ENCODE measurements at regions not wholly inside any gene's neighbourhood (a gene's known extent, or its start where the extent isn't known, plus 50 kb on each side); places are given as distances from the start of the nearest gene placed in this dataset.

DNA sequence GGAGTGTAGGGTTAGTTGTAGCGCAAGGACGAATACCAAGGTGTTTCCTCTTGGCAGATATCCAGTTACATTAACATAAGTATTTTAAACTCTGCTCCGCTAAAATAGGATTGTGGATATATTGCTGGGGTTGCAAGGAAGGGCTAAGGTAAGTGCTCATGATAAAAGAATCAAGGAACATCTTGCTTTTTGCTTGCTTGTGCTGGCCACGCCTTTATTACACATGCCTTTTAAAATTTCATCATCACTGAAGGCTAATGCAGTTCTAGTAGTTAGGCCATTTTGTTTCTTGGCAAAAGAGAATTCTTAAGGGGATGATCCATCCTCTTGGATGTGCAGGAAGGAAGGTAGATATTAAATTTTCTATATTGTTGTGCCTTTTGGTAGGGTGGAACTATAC lies 415.6 kb upstream of the TPM1 start:
- TF ChIP-seq, protein P1, sequence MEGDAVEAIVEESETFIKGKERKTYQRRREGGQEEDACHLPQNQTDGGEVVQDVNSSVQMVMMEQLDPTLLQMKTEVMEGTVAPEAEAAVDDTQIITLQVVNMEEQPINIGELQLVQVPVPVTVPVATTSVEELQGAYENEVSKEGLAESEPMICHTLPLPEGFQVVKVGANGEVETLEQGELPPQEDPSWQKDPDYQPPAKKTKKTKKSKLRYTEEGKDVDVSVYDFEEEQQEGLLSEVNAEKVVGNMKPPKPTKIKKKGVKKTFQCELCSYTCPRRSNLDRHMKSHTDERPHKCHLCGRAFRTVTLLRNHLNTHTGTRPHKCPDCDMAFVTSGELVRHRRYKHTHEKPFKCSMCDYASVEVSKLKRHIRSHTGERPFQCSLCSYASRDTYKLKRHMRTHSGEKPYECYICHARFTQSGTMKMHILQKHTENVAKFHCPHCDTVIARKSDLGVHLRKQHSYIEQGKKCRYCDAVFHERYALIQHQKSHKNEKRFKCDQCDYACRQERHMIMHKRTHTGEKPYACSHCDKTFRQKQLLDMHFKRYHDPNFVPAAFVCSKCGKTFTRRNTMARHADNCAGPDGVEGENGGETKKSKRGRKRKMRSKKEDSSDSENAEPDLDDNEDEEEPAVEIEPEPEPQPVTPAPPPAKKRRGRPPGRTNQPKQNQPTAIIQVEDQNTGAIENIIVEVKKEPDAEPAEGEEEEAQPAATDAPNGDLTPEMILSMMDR (IDR thresholded peaks at IDR 0.05; ENCODE audit: insufficient read depth, low read length), result no peak
- TF ChIP-seq, protein P2, sequence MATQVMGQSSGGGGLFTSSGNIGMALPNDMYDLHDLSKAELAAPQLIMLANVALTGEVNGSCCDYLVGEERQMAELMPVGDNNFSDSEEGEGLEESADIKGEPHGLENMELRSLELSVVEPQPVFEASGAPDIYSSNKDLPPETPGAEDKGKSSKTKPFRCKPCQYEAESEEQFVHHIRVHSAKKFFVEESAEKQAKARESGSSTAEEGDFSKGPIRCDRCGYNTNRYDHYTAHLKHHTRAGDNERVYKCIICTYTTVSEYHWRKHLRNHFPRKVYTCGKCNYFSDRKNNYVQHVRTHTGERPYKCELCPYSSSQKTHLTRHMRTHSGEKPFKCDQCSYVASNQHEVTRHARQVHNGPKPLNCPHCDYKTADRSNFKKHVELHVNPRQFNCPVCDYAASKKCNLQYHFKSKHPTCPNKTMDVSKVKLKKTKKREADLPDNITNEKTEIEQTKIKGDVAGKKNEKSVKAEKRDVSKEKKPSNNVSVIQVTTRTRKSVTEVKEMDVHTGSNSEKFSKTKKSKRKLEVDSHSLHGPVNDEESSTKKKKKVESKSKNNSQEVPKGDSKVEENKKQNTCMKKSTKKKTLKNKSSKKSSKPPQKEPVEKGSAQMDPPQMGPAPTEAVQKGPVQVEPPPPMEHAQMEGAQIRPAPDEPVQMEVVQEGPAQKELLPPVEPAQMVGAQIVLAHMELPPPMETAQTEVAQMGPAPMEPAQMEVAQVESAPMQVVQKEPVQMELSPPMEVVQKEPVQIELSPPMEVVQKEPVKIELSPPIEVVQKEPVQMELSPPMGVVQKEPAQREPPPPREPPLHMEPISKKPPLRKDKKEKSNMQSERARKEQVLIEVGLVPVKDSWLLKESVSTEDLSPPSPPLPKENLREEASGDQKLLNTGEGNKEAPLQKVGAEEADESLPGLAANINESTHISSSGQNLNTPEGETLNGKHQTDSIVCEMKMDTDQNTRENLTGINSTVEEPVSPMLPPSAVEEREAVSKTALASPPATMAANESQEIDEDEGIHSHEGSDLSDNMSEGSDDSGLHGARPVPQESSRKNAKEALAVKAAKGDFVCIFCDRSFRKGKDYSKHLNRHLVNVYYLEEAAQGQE (IDR thresholded peaks at IDR 0.05; ENCODE audit: insufficient replicate concordance, low read depth), result no peak
- no peak for TF ChIP-seq GABPA (IDR thresholded peaks at IDR 0.05; ENCODE audit: low read depth)
